CD4-positive, alpha-beta T cell (primary cell): ENCODE measurements at regions not wholly inside any gene's neighbourhood (a gene's known extent, or its start where the extent isn't known, plus 50 kb on each side); places are given as distances from the start of the nearest gene placed in this dataset.

Source experiments
- ATAC-seq: fragments of 200-7000 bp; cut with Tn5 transposase; one replicate; pipeline ENCODE4 v1.10.0; 2022; ENCODE audit warnings: mild to moderate bottlenecking; ENCODE audit not compliant: poor library complexity
- CTCF ChIA-PET: fragments of 350-600 bp; sonication (Branson Sonifier 250); formaldehyde crosslinking; loops from one replicate; lab custom pipeline; 2021; ENCODE audit warnings: antibody characterized with exemption, inconsistent platforms; lab: Charles Lee
- POLR2A ChIA-PET: fragments of 350-600 bp; sonication (Branson Sonifier 250); formaldehyde crosslinking; loops from one replicate; lab custom pipeline; 2021; ENCODE audit warnings: antibody characterized with exemption, inconsistent platforms; lab: Charles Lee
- DNase-seq, 14 experiments: peaks; one replicate each; pipeline ENCODE4 v3.0.0-alpha.2; 2013 to 2020; ENCODE audit warnings: mixed read lengths in 2 of 14
- H3K27ac ChIP-seq, 2 donors: one replicate each; pipeline versions ENCODE4 v1.5.1 to v1.7.0; 2013; ENCODE audit warnings: low read length in 2 of 2, low read depth in 1 of 2, mild to moderate bottlenecking in 1 of 2
- H3K27me3 ChIP-seq, 2 experiments: 1 replicate in 1 of 2; 2 replicates in 1 of 2; pipeline versions ENCODE4 v1.6.1 to v1.7.0; 2013; ENCODE audit warnings: low read length in 2 of 2, control low read depth in 1 of 2, mild to moderate bottlenecking in 1 of 2, moderate library complexity in 1 of 2; ENCODE audit not compliant: insufficient read depth in 2 of 2, control insufficient read depth in 1 of 2
- H3K36me3 ChIP-seq: one replicate; pipeline ENCODE4 v1.6.1; 2013; ENCODE audit warnings: low read length, control low read depth; ENCODE audit not compliant: insufficient read depth
- H3K4me1 ChIP-seq: one replicate; pipeline ENCODE4 v1.6.1; 2013; ENCODE audit warnings: low read length, control low read depth; ENCODE audit not compliant: insufficient read depth
- H3K4me3 ChIP-seq: one replicate; pipeline ENCODE4 v1.5.1; 2013; ENCODE audit warnings: mild to moderate bottlenecking, low read length, moderate library complexity
- H3K9me3 ChIP-seq, 2 experiments: 1 replicate in 1 of 2; 2 replicates in 1 of 2; pipeline versions ENCODE4 v1.6.1 to v1.7.0; 2013; ENCODE audit warnings: low read length in 2 of 2, mild to moderate bottlenecking in 2 of 2, control low read depth in 1 of 2, moderate library complexity in 1 of 2; ENCODE audit not compliant: control insufficient read depth in 1 of 2, insufficient read depth in 1 of 2
- H3K27ac Mint-ChIP-seq: one replicate; pipeline ENCODE4 v1.8.0; 2020; ENCODE audit warnings: mixed read lengths
- H3K27me3 Mint-ChIP-seq: one replicate; pipeline ENCODE4 v1.8.0; 2021; ENCODE audit warnings: mixed read lengths
- H3K36me3 Mint-ChIP-seq: one replicate; pipeline ENCODE4 v1.8.0; 2021; ENCODE audit warnings: low read depth, mixed read lengths
- H3K4me1 Mint-ChIP-seq: one replicate; pipeline ENCODE4 v1.8.0; 2021; ENCODE audit warnings: low read depth, mixed read lengths
- H3K4me3 Mint-ChIP-seq: one replicate; pipeline ENCODE4 v1.8.0; 2020; ENCODE audit warnings: mild to moderate bottlenecking, mixed read lengths
- H3K9me3 Mint-ChIP-seq: one replicate; pipeline ENCODE4 v1.8.0; 2020; ENCODE audit warnings: mixed read lengths
- CTCF ChIP-seq: fragments of 200-600 bp; IDR thresholded peaks from one replicate; pipeline ENCODE4 v1.8.0; 2022; ENCODE audit warnings: antibody characterized with exemption, mild to moderate bottlenecking
- intact Hi-C, 2 experiments: fragments of 100-400 bp; cut with DNase I in 1 of 2; cut with micrococcal nuclease in 1 of 2; formaldehyde crosslinking; loops; one replicate each; pipeline versions ENCODE4 v1.15.1 to v1.9.0; 2023 to 2025; cut with DNase I, micrococcal nuclease

GRCh38 chr1:220374449-220374848 lies 102.2 kb upstream of the RAB3GAP2 start:
- Mint-ChIP-seq H3K4me3 (no peak overlapping the region), H3K27me3 (peaks cover 37% of the 10 kb centered on the region), H3K36me3 (no peaks in the 10 kb centered on the region), H3K27ac (no peak overlapping the region), H3K9me3 (no peaks in the 10 kb centered on the region), H3K4me1 (no peaks in the 10 kb centered on the region)
- DNase-seq (no peak), ATAC-seq (no peak)
- intact Hi-C loops = no loop called here
- POLR2A ChIA-PET = no interaction called here
- TF ChIP-seq CTCF = no peak
- Histone ChIP-seq H3K9me3 (peaks cover 0 to 6% of the 10 kb centered on the region in 2 experiments), H3K27me3 (peaks cover 5 to 6% of the 10 kb centered on the region in 2 experiments), H3K36me3 (no peaks in the 10 kb centered on the region), H3K4me3 (no peak overlapping the region), H3K27ac (no peak overlapping the region), H3K4me1 (no peaks in the 10 kb centered on the region)
- CTCF ChIA-PET = no interaction called here

- intact Hi-C loops = no loop called here
- Mint-ChIP-seq H3K27ac (no peak overlapping the region), H3K4me3 (no peak overlapping the region), H3K27me3 (peaks cover 31% of the 10 kb centered on the region), H3K36me3 (no peaks in the 10 kb centered on the region), H3K9me3 (no peaks in the 10 kb centered on the region), H3K4me1 (no peaks in the 10 kb centered on the region)
- ChIA-PET CTCF (no interaction called here), POLR2A (interaction anchor here (1.2 kb wide), 1 partner anchor 11 kb away, joined by 4 read pairs; no protein-coding TSS in a partner anchor)
- peaks cover 5 to 6% of the 10 kb centered on the region in 2 experiments for H3K27me3 ChIP-seq
- H3K36me3 ChIP-seq = no peaks in the 10 kb centered on the region
- H3K4me3 ChIP-seq = no peak overlapping the region
- DNase-seq (no peak), ATAC-seq (no peak)
- no peak for TF ChIP-seq CTCF
- H3K27ac ChIP-seq = no peak overlapping the region
- H3K9me3 ChIP-seq = peaks cover 0 to 6% of the 10 kb centered on the region in 2 experiments
- no peaks in the 10 kb centered on the region for H3K4me1 ChIP-seq
Measured at GRCh38 chr1:220372451-220372850, 100.2 kb upstream of the RAB3GAP2 start.

GRCh38 chr1:220371324-220371723 lies 99.1 kb upstream of the RAB3GAP2 start:
- Histone ChIP-seq H3K4me1 (no peaks in the 10 kb centered on the region), H3K27me3 (peaks cover 6 to 7% of the 10 kb centered on the region in 2 experiments), H3K27ac (no peak overlapping the region), H3K4me3 (no peak overlapping the region), H3K36me3 (no peaks in the 10 kb centered on the region), H3K9me3 (no peaks in the 10 kb centered on the region)
- POLR2A ChIA-PET = no interaction called here
- no peaks in the 10 kb centered on the region for H3K9me3 Mint-ChIP-seq
- H3K36me3 Mint-ChIP-seq = no peaks in the 10 kb centered on the region
- intact Hi-C loops = no loop called here
- no peak for TF ChIP-seq CTCF
- no peak overlapping the region for H3K4me3 Mint-ChIP-seq
- no peak for DNase-seq
- no peaks in the 10 kb centered on the region for H3K4me1 Mint-ChIP-seq
- ATAC-seq = no peak
- peaks cover 31% of the 10 kb centered on the region for H3K27me3 Mint-ChIP-seq
- CTCF ChIA-PET = no interaction called here
- H3K27ac Mint-ChIP-seq = no peak overlapping the region
